GM12878 (cell line): ENCODE measurements at regions not wholly inside any gene's neighbourhood (a gene's known extent, or its start where the extent isn't known, plus 50 kb on each side); places are given as distances from the start of the nearest gene placed in this dataset.

Experiments
- HDAC2 ChIP-seq: fragments of 200-600 bp; sonication (generic); IDR thresholded peaks from 2 replicates; pipeline ENCODE4 v1.6.1; 2017
- JUND ChIP-seq: IDR thresholded peaks from 2 replicates; pipeline ENCODE4 v1.6.1; 2012; ENCODE audit warnings: low read depth, mild to moderate bottlenecking, low read length, improper control_type of control experiment, moderate library complexity
- NFIC ChIP-seq: IDR thresholded peaks from 2 replicates; pipeline ENCODE4 v1.6.1; 2012; ENCODE audit warnings: low read depth, mild to moderate bottlenecking, inconsistent platforms, low read length, moderate library complexity
- NR2C2 ChIP-seq: IDR thresholded peaks from 2 replicates; pipeline ENCODE4 v1.6.1; 2011; ENCODE audit warnings: borderline replicate concordance, low read depth; ENCODE audit not compliant: control insufficient read depth, insufficient read length
- NRF1 ChIP-seq: conservative IDR thresholded peaks from 2 replicates; pipeline ENCODE4 v1.6.1; 2011; ENCODE audit warnings: mild to moderate bottlenecking, low read depth, low read length, improper control_type of control experiment
- PML ChIP-seq: IDR thresholded peaks from 2 replicates; pipeline ENCODE4 v1.6.1; 2012; ENCODE audit warnings: low read length, inconsistent platforms
- ZNF274 ChIP-seq: IDR thresholded peaks from one replicate; pipeline ENCODE4 v1.8.0; 2011; ENCODE audit not compliant: insufficient read length, insufficient read depth
- TF ChIP-seq, protein P1 (sequence below): IDR thresholded peaks from 2 replicates; pipeline ENCODE4 v1.6.1; 2011; ENCODE audit warnings: low read depth, low read length, improper control_type of control experiment, borderline replicate concordance
- TF ChIP-seq, protein P2 (sequence below), 3 experiments: IDR thresholded peaks in 2 of 3; conservative IDR thresholded peaks in 1 of 3; 2 replicates each; pipeline ENCODE4 v1.5.1; 2011; ENCODE audit warnings: low read depth in 3 of 3, low read length in 3 of 3, mild to moderate bottlenecking in 3 of 3, control low read depth in 2 of 3, moderate library complexity in 2 of 3, inconsistent platforms in 1 of 3, mixed read lengths in 1 of 3; ENCODE audit not compliant: control insufficient read depth in 2 of 3, insufficient read depth in 1 of 3; ENCODE audit errors: extremely low read depth in 1 of 3

DNA sequence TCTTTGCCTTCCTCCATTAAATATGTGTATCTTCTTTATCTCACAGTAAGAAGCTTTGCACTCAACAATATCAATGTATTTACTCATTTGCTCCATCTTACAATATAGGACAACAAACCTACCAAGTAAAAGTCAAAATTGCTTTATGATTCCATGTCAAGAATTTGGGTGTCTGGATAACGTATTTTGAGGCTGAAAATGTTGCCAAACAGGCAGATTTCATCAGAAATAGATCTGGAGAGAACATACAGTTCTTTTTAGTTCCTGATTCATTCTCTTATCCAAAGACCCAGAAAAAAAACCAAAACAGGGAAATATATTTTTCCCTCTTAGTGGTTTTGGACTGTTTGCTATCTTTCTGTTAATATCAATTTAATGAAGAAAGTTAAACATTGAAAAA, 621.1 kb downstream of the STK39 start:
- TF ChIP-seq NR2C2 = no peak
- TF ChIP-seq, protein P1, sequence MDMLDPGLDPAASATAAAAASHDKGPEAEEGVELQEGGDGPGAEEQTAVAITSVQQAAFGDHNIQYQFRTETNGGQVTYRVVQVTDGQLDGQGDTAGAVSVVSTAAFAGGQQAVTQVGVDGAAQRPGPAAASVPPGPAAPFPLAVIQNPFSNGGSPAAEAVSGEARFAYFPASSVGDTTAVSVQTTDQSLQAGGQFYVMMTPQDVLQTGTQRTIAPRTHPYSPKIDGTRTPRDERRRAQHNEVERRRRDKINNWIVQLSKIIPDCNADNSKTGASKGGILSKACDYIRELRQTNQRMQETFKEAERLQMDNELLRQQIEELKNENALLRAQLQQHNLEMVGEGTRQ = no peak
- TF ChIP-seq NRF1 = no peak
- TF ChIP-seq PML = no peak
- no peak for TF ChIP-seq HDAC2
- TF ChIP-seq, protein P2, sequence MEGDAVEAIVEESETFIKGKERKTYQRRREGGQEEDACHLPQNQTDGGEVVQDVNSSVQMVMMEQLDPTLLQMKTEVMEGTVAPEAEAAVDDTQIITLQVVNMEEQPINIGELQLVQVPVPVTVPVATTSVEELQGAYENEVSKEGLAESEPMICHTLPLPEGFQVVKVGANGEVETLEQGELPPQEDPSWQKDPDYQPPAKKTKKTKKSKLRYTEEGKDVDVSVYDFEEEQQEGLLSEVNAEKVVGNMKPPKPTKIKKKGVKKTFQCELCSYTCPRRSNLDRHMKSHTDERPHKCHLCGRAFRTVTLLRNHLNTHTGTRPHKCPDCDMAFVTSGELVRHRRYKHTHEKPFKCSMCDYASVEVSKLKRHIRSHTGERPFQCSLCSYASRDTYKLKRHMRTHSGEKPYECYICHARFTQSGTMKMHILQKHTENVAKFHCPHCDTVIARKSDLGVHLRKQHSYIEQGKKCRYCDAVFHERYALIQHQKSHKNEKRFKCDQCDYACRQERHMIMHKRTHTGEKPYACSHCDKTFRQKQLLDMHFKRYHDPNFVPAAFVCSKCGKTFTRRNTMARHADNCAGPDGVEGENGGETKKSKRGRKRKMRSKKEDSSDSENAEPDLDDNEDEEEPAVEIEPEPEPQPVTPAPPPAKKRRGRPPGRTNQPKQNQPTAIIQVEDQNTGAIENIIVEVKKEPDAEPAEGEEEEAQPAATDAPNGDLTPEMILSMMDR (IDR thresholded peaks at IDR 0.05 in 2 of 3, conservative IDR thresholded peaks at IDR 0.05 in 1 of 3; ENCODE audit: control insufficient read depth in 2 of 3, extremely low read depth in 1 of 3, insufficient read depth in 1 of 3, low read depth in 3 of 3, low read length in 3 of 3) = no peak
- TF ChIP-seq ZNF274 = no peak
- TF ChIP-seq JUND = no peak
- TF ChIP-seq NFIC = no peak
